H9 (cell line): ENCODE measurements at regions not wholly inside any gene's neighbourhood (a gene's known extent, or its start where the extent isn't known, plus 50 kb on each side); places are given as distances from the start of the nearest gene placed in this dataset.

Experiments
- DNase-seq: peaks from one replicate; pipeline ENCODE4 v3.0.0-alpha.2; 2017
- H2AFZ ChIP-seq: one replicate; pipeline ENCODE4 v1.6.1; 2013; ENCODE audit warnings: mild to moderate bottlenecking, low read length, control low read depth, moderate library complexity
- H2AK5ac ChIP-seq: 2 replicates; pipeline ENCODE4 v1.6.1; 2013; ENCODE audit warnings: low read length, control low read depth, mixed read lengths; ENCODE audit not compliant: insufficient read length
- H2BK120ac ChIP-seq: one replicate; pipeline ENCODE4 v1.6.1; 2013; ENCODE audit warnings: low read depth, mild to moderate bottlenecking, low read length, control low read depth, inconsistent platforms; ENCODE audit not compliant: poor library complexity, severe bottlenecking
- H2BK12ac ChIP-seq: 2 replicates; pipeline ENCODE4 v1.6.1; 2013; ENCODE audit warnings: low read length, control low read depth, mixed read lengths, low read depth; ENCODE audit not compliant: insufficient read length
- H2BK15ac ChIP-seq: 2 replicates; pipeline ENCODE4 v1.6.1; 2013; ENCODE audit warnings: low read depth, low read length, control low read depth
- H2BK20ac ChIP-seq: one replicate; pipeline ENCODE4 v1.6.1; 2013; ENCODE audit warnings: low read depth, mild to moderate bottlenecking, low read length, control low read depth, inconsistent platforms; ENCODE audit not compliant: poor library complexity, severe bottlenecking
- H2BK5ac ChIP-seq: 2 replicates; pipeline ENCODE4 v1.6.1; 2013; ENCODE audit warnings: low read length, control low read depth, mixed read lengths; ENCODE audit not compliant: insufficient read length
- H3K14ac ChIP-seq: 2 replicates; pipeline ENCODE4 v1.6.1; 2013; ENCODE audit warnings: low read length, control low read depth; ENCODE audit not compliant: insufficient read depth
- H3K18ac ChIP-seq: 2 replicates; pipeline ENCODE4 v1.6.1; 2013; ENCODE audit warnings: low read depth, mild to moderate bottlenecking, mixed read lengths, low read length, control low read depth; ENCODE audit not compliant: insufficient read length
- H3K23ac ChIP-seq: 2 replicates; pipeline ENCODE4 v1.6.1; 2013; ENCODE audit warnings: low read length, control low read depth, mixed read lengths, low read depth; ENCODE audit not compliant: insufficient read length
- H3K23me2 ChIP-seq: 2 replicates; pipeline ENCODE4 v1.6.1; 2013; ENCODE audit warnings: low read depth, mild to moderate bottlenecking, mixed read lengths, low read length, control low read depth; ENCODE audit not compliant: insufficient read length, poor library complexity, severe bottlenecking
- H3K27ac ChIP-seq: 2 replicates; pipeline ENCODE4 v1.5.1; 2013; ENCODE audit warnings: low read length, control low read depth, mixed read lengths, low read depth; ENCODE audit not compliant: insufficient read length
- H3K27me3 ChIP-seq: 2 replicates; pipeline ENCODE4 v1.6.1; 2013; ENCODE audit warnings: low read length, control low read depth, inconsistent platforms; ENCODE audit not compliant: insufficient read depth
- H3K4ac ChIP-seq: 2 replicates; pipeline ENCODE4 v1.6.1; 2013; ENCODE audit warnings: low read depth, mild to moderate bottlenecking, control low read depth, inconsistent platforms, low read length, moderate library complexity
- H3K4me1 ChIP-seq: 2 replicates; pipeline ENCODE4 v1.6.1; 2013; ENCODE audit warnings: low read length, control low read depth, inconsistent platforms; ENCODE audit not compliant: insufficient read depth
- H3K4me2 ChIP-seq: 2 replicates; pipeline ENCODE4 v1.6.1; 2013; ENCODE audit warnings: low read length, control low read depth, mixed read lengths; ENCODE audit not compliant: insufficient read length, insufficient read depth
- H3K56ac ChIP-seq: 2 replicates; pipeline ENCODE4 v1.6.1; 2013; ENCODE audit warnings: low read depth, mild to moderate bottlenecking, mixed read lengths, low read length, control low read depth; ENCODE audit not compliant: insufficient read length
- H3K79me1 ChIP-seq: 2 replicates; pipeline ENCODE4 v1.6.1; 2013; ENCODE audit warnings: low read depth, mild to moderate bottlenecking, moderate library complexity, low read length, control low read depth, inconsistent platforms; ENCODE audit not compliant: insufficient read depth, poor library complexity, severe bottlenecking
- H3K79me2 ChIP-seq: 2 replicates; pipeline ENCODE4 v1.6.1; 2013; ENCODE audit warnings: low read length, control low read depth, inconsistent platforms; ENCODE audit not compliant: insufficient read depth
- H3K9ac ChIP-seq: 2 replicates; pipeline ENCODE4 v1.6.1; 2013; ENCODE audit warnings: low read length, control low read depth, mixed read lengths; ENCODE audit not compliant: insufficient read length; ENCODE audit errors: extremely low read depth
- H3K9me3 ChIP-seq: one replicate; pipeline ENCODE4 v1.6.1; 2013; ENCODE audit warnings: low read depth, low read length, inconsistent platforms; ENCODE audit not compliant: control insufficient read depth
- H3T11ph ChIP-seq: one replicate; pipeline ENCODE4 v1.6.1; 2013; ENCODE audit warnings: mild to moderate bottlenecking, low read length, control low read depth, inconsistent platforms
- H4K20me1 ChIP-seq: one replicate; pipeline ENCODE4 v1.6.1; 2013; ENCODE audit not compliant: control insufficient read depth, insufficient read length, insufficient read depth
- H4K5ac ChIP-seq: 2 replicates; pipeline ENCODE4 v1.6.1; 2013; ENCODE audit warnings: low read depth, mild to moderate bottlenecking, mixed read lengths, low read length, control low read depth; ENCODE audit not compliant: insufficient read length
- H4K8ac ChIP-seq: replicated peaks from 2 replicates; pipeline ENCODE4 v1.6.1; 2013; ENCODE audit warnings: low read length, control low read depth, mixed read lengths, low read depth; ENCODE audit not compliant: insufficient read length
- H4K91ac ChIP-seq: 2 replicates; pipeline ENCODE4 v1.6.1; 2013; ENCODE audit warnings: low read depth, mild to moderate bottlenecking, moderate library complexity, mixed read lengths, low read length, control low read depth; ENCODE audit not compliant: insufficient read length
- H3K27ac Mint-ChIP-seq, 3 experiments: 2 replicates in 2 of 3; 3 replicates in 1 of 3; pipeline ENCODE4 v1.8.0; 2020 to 2021; ENCODE audit warnings: mixed read lengths in 3 of 3, mild to moderate bottlenecking in 1 of 3, moderate library complexity in 1 of 3
- H3K27me3 Mint-ChIP-seq: 2 replicates; pipeline ENCODE4 v1.8.0; 2021; ENCODE audit warnings: low read depth, mild to moderate bottlenecking, moderate library complexity, mixed read lengths
- H3K36me3 Mint-ChIP-seq, 3 experiments: 2 replicates in 2 of 3; 3 replicates in 1 of 3; pipeline ENCODE4 v1.8.0; 2020 to 2021; ENCODE audit warnings: low read depth in 3 of 3, mixed read lengths in 3 of 3; ENCODE audit not compliant: insufficient read depth in 1 of 3
- H3K4me1 Mint-ChIP-seq, 2 experiments: 2 replicates each; pipeline ENCODE4 v1.8.0; 2020; ENCODE audit warnings: mixed read lengths in 2 of 2
- H3K4me3 Mint-ChIP-seq, 2 experiments: 2 replicates in 1 of 2; 3 replicates in 1 of 2; pipeline ENCODE4 v1.8.0; 2020 to 2021; ENCODE audit warnings: mild to moderate bottlenecking in 2 of 2, mixed read lengths in 2 of 2, moderate library complexity in 1 of 2
- H3K9me3 Mint-ChIP-seq, 2 experiments: 2 replicates in 1 of 2; 3 replicates in 1 of 2; pipeline ENCODE4 v1.8.0; 2020; ENCODE audit warnings: mild to moderate bottlenecking in 2 of 2, mixed read lengths in 2 of 2, moderate library complexity in 1 of 2
- TF ChIP-seq, protein P1 (sequence below): fragments of 200-600 bp; sonication (generic); conservative IDR thresholded peaks from 3 replicates; pipeline ENCODE4 v1.8.0; 2021; ENCODE audit warnings: antibody characterized with exemption, mild to moderate bottlenecking

- Histone ChIP-seq H2BK20ac (no peak overlapping the region), H3K79me1 (no peaks in the 10 kb centered on the region), H3K4ac (no peak overlapping the region), H2AK5ac (no peak overlapping the region), H2BK12ac (no peak overlapping the region), H3K14ac (no peak overlapping the region), H4K8ac (no peak overlapping the region), H3K18ac (no peak overlapping the region), H3K27me3 (no peaks in the 10 kb centered on the region), H2AFZ (no peak overlapping the region), H4K20me1 (no peaks in the 10 kb centered on the region), H3K4me1 (no peaks in the 10 kb centered on the region), H4K91ac (no peak overlapping the region), H2BK15ac (no peak overlapping the region), H3K4me2 (no peak overlapping the region), H3K9ac (no peak overlapping the region), H4K5ac (no peak overlapping the region), H3K56ac (no peak overlapping the region), H2BK5ac (no peak overlapping the region), H3K23me2 (no peaks in the 10 kb centered on the region), H3K23ac (no peak overlapping the region), H2BK120ac (no peak overlapping the region), H3K9me3 (no peaks in the 10 kb centered on the region), H3T11ph (no peak overlapping the region), H3K79me2 (no peaks in the 10 kb centered on the region), H3K27ac (no peak overlapping the region)
- TF ChIP-seq, protein P1, sequence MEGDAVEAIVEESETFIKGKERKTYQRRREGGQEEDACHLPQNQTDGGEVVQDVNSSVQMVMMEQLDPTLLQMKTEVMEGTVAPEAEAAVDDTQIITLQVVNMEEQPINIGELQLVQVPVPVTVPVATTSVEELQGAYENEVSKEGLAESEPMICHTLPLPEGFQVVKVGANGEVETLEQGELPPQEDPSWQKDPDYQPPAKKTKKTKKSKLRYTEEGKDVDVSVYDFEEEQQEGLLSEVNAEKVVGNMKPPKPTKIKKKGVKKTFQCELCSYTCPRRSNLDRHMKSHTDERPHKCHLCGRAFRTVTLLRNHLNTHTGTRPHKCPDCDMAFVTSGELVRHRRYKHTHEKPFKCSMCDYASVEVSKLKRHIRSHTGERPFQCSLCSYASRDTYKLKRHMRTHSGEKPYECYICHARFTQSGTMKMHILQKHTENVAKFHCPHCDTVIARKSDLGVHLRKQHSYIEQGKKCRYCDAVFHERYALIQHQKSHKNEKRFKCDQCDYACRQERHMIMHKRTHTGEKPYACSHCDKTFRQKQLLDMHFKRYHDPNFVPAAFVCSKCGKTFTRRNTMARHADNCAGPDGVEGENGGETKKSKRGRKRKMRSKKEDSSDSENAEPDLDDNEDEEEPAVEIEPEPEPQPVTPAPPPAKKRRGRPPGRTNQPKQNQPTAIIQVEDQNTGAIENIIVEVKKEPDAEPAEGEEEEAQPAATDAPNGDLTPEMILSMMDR: no peak
- peaks cover 0 to 3% (median 0%) of the 10 kb centered on the region in 3 experiments; a peak in 4 of 7 replicates for H3K36me3 Mint-ChIP-seq
- peaks cover 4% of the 10 kb centered on the region in 2 experiments; a peak in 3 of 5 replicates for H3K9me3 Mint-ChIP-seq
- no peak overlapping the region for H3K27ac Mint-ChIP-seq
- H3K4me1 Mint-ChIP-seq: no peaks in the 10 kb centered on the region
- H3K4me3 Mint-ChIP-seq: no peak overlapping the region
- no peaks in the 10 kb centered on the region for H3K27me3 Mint-ChIP-seq
- no peak for DNase-seq
These were observed 718.1 kb upstream of the NOVA1 start for GRCh38 chr14:27315947-27316346.
